ENCODE measurements at regions not wholly inside any gene's neighbourhood (a gene's known extent, or its start where the extent isn't known, plus 50 kb on each side); places are given as distances from the start of the nearest gene placed in this dataset.

DNA sequence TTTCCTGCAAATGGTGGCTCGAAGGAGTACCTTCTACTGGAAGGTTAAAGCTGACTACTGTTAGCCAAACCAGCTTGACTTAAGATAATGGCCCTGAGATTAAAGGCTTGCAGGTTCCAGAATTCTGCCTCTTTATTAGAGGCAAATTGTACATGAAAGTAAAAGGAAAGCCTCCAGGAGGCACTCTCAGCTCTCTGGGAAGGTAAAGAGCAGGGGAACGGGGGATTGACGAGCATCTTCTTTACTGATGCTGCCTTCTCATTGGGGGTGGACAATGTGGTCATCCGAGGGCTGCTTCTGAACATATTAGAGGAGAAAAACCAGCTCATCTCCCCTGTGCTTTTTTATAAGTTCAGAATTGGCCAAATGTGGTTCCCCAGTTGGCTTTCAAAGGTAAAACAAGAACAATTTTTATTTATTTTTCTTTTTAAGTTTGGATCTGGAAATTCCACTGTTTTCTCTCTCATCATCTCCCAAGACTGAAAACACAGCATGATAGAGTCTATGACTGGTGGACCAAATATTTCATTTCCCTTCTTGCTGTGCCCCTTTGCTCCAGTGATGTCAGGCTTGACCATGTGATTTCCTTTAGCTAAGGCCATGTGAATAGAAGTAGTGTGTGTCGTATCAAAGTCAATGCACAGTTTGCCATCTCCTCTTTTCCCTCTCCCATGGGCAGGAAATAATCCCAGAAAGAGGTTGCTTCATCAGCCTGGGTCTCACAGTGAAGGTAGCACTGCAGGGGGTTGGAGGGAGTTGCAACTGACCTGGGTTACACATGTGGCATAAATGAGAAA is 292.7 kb downstream of the PRDM2 start (continued):
- TF ChIP-seq REST (IDR thresholded peaks at IDR 0.05) (no peak), EP300 (IDR thresholded peaks at IDR 0.05) (no peak), JUNB (IDR thresholded peaks at IDR 0.05) (no peak), MYC (IDR thresholded peaks at IDR 0.05; ENCODE audit: borderline replicate concordance, low read length) (no peak), HMGXB4 (CRISPR knock-in tag; IDR thresholded peaks at IDR 0.05; ENCODE audit: borderline replicate concordance) (no peak), CBX2 (IDR thresholded peaks at IDR 0.05; ENCODE audit: borderline replicate concordance, low read depth) (no peak), MAFK (IDR thresholded peaks at IDR 0.05; ENCODE audit: partially characterized antibody) (no peak)

- Histone ChIP-seq H3K4me1 (no peaks in the 10 kb centered on the region), H3K27ac (no peak overlapping the region), H3K4me2 (no peak overlapping the region), H3K4me3 (no peak overlapping the region), H3K9me3 (no peaks in the 10 kb centered on the region)
- 0% methylated on average over 1 of the region's 1 CpG for WGBS (ENCODE audit: missing lambda C conversion rate)
- ATAC-seq: no peak
- TF ChIP-seq CHD4 (IDR thresholded peaks at IDR 0.05; ENCODE audit: borderline replicate concordance): no peak
- TF ChIP-seq NFE2L2 (conservative IDR thresholded peaks at IDR 0.05; ENCODE audit: low read length): no peak
- TF ChIP-seq USF2 (IDR thresholded peaks at IDR 0.05): no peak
- no peak for TF ChIP-seq EP300 (IDR thresholded peaks at IDR 0.05)
- no peak for TF ChIP-seq JUNB (IDR thresholded peaks at IDR 0.05)
- no peak for TF ChIP-seq NPAS2 (CRISPR knock-in tag; IDR thresholded peaks at IDR 0.05; ENCODE audit: borderline replicate concordance)
- TF ChIP-seq ESRRA (IDR thresholded peaks at IDR 0.05; ENCODE audit: borderline replicate concordance, low read length): no peak
- TF ChIP-seq HOXB13 (CRISPR knock-in tag; IDR thresholded peaks at IDR 0.05; ENCODE audit: low read depth): no peak
- ChIA-PET POLR2A (no interaction called here), CTCF (no interaction called here)
- FAIRE-seq: no peak
- DNase-seq (ENCODE audit: low read depth in 1 of 2, low spot score in 1 of 2): no peak
Measured at GRCh38 chr1:13994386-13994785, 294.4 kb downstream of the PRDM2 start.

DNA sequence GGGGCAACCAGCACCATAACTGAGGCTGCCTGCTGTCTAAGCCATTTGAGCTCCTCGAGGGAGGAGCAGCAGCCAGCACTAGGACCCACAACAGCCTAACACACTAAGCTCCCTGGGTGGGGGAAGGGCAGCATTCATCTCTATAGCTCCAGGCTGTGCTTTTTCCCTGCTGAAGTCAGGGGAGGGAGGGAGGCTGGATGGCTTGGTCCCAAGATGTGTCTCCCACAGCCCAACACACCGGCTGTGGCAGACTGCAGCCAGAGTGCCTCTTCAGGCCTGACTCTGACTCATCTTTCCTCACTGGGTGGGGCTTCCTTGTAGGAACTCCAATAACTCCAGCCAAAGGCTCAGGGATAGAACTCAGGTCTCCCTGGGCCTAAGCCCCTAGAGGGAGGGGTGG is 296.3 kb downstream of the PRDM2 start:
- ATAC-seq: no peak
- H3K9me3 ChIP-seq: no peaks in the 10 kb centered on the region
- H3K4me2 ChIP-seq: no peak overlapping the region
- WGBS (ENCODE audit: missing lambda C conversion rate): no CpG with 5 or more reads among the region's 2 CpGs
- ChIA-PET CTCF (no interaction called here), POLR2A (no interaction called here)
- no peaks in the 10 kb centered on the region for H3K4me1 ChIP-seq
- no peak overlapping the region for H3K27ac ChIP-seq
- TF ChIP-seq ZNF302 (CRISPR knock-in tag; IDR thresholded peaks at IDR 0.05) (no peak), CHD4 (IDR thresholded peaks at IDR 0.05; ENCODE audit: borderline replicate concordance) (no peak), PHF8 (IDR thresholded peaks at IDR 0.05; ENCODE audit: borderline replicate concordance, low read depth) (no peak), RNF2 (IDR thresholded peaks at IDR 0.05; ENCODE audit: borderline replicate concordance, low read depth) (no peak), RAD21 (conservative IDR thresholded peaks at IDR 0.05 in 1 of 2, IDR thresholded peaks at IDR 0.05 in 1 of 2) (no peak), BHLHE40 (IDR thresholded peaks at IDR 0.05; ENCODE audit: low read depth, low read length) (no peak), GATA3 (IDR thresholded peaks at IDR 0.05; ENCODE audit: borderline replicate concordance) (no peak), MAZ (IDR thresholded peaks at IDR 0.05; ENCODE audit: borderline replicate concordance, low read depth, low read length) (no peak), HEYL (CRISPR knock-in tag; IDR thresholded peaks at IDR 0.05) (no peak), TP53 (CRISPR knock-in tag; IDR thresholded peaks at IDR 0.05) (no peak)
- TF ChIP-seq, protein P1, sequence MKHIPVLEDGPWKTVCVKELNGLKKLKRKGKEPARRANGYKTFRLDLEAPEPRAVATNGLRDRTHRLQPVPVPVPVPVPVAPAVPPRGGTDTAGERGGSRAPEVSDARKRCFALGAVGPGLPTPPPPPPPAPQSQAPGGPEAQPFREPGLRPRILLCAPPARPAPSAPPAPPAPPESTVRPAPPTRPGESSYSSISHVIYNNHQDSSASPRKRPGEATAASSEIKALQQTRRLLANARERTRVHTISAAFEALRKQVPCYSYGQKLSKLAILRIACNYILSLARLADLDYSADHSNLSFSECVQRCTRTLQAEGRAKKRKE (CRISPR knock-in tag; IDR thresholded peaks at IDR 0.05; ENCODE audit: low read depth): no peak
- no peak for FAIRE-seq
- DNase-seq (ENCODE audit: low read depth in 1 of 2, low spot score in 1 of 2): no peak
- no peak overlapping the region for H3K4me3 ChIP-seq
